Panc1 (cell line): ENCODE measurements at regions not wholly inside any gene's neighbourhood (a gene's known extent, or its start where the extent isn't known, plus 50 kb on each side); places are given as distances from the start of the nearest gene placed in this dataset.

Source experiments
- ATAC-seq: fragments of 200-7000 bp; cut with Tn5 transposase; 2 replicates; pipeline ENCODE4 v1.9.1; 2020; ENCODE audit warnings: mild to moderate bottlenecking, moderate library complexity
- BruUV-seq: library from RNA; stranded (reverse); fragments of 400-500 nt; replicated peaks from 2 replicates; lab custom pipeline; 2021; lab: Mats Ljungman, UMichigan
- CTCF ChIA-PET: fragments of 300-600 bp; sonication (Branson Sonifier 250); formaldehyde crosslinking; loops from one replicate; lab custom pipeline; 2022; ENCODE audit warnings: antibody characterized with exemption; lab: Charles Lee
- POLR2A ChIA-PET: fragments of 300-600 bp; sonication (Branson Sonifier 250); formaldehyde crosslinking; loops from one replicate; lab custom pipeline; 2022; ENCODE audit warnings: antibody characterized with exemption; lab: Charles Lee
- DNase-seq: peaks from one replicate; pipeline ENCODE4 v3.0.0-alpha.2; 2010; ENCODE audit warnings: low read depth, low spot score
- H3K27ac ChIP-seq: 2 replicates; pipeline ENCODE4 v1.5.1; 2011; ENCODE audit warnings: mild to moderate bottlenecking, low read length, inconsistent platforms
- H3K27me3 ChIP-seq: fragments of 200-500 bp; sonication (Bioruptor generic); 2 replicates; pipeline ENCODE4 v1.6.0; 2014; ENCODE audit warnings: low read length, inconsistent platforms; ENCODE audit not compliant: control insufficient read depth, insufficient read depth
- H3K36me3 ChIP-seq: fragments of 200-500 bp; sonication (Bioruptor generic); 2 replicates; pipeline ENCODE4 v1.5.1; 2014; ENCODE audit warnings: inconsistent platforms, mild to moderate bottlenecking, low read length, moderate library complexity; ENCODE audit not compliant: control insufficient read depth, insufficient read depth
- H3K4me1 ChIP-seq: 2 replicates; pipeline ENCODE4 v1.5.1; 2011; ENCODE audit warnings: inconsistent platforms, mild to moderate bottlenecking, low read length, moderate library complexity; ENCODE audit not compliant: control insufficient read depth, insufficient read depth
- H3K4me3 ChIP-seq, 2 experiments: 2 replicates each; pipeline ENCODE4 v1.5.1; 2011 to 2012; ENCODE audit warnings: low read depth in 2 of 2, low read length in 2 of 2, mild to moderate bottlenecking in 2 of 2, inconsistent platforms in 1 of 2, moderate library complexity in 1 of 2
- H3K9me3 ChIP-seq: fragments of 200-500 bp; sonication (Bioruptor generic); 2 replicates; pipeline ENCODE4 v1.5.1; 2014; ENCODE audit warnings: low read depth, mild to moderate bottlenecking, inconsistent platforms, low read length, moderate library complexity; ENCODE audit not compliant: control insufficient read depth, insufficient read depth
- CTCF ChIP-seq: fragments of 450-650 bp; IDR thresholded peaks from 2 replicates; pipeline ENCODE4 v1.5.1; 2017; ENCODE audit warnings: mild to moderate bottlenecking
- POLR2AphosphoS5 ChIP-seq: IDR thresholded peaks from 2 replicates; pipeline ENCODE4 v1.6.1; 2012; ENCODE audit warnings: mild to moderate bottlenecking, low read depth, low read length, moderate library complexity
- REST ChIP-seq, 2 experiments: IDR thresholded peaks; 2 replicates each; pipeline ENCODE4 v1.6.1; 2011 to 2012; ENCODE audit warnings: low read depth in 2 of 2, control low read depth in 1 of 2, low read length in 1 of 2, mild to moderate bottlenecking in 1 of 2, moderate library complexity in 1 of 2; ENCODE audit not compliant: insufficient read depth in 1 of 2
- SIN3A ChIP-seq: IDR thresholded peaks from 2 replicates; pipeline ENCODE4 v1.6.1; 2012; ENCODE audit warnings: low read depth, mild to moderate bottlenecking, low read length, moderate library complexity, borderline replicate concordance; ENCODE audit not compliant: insufficient read depth
- TCF7L2 ChIP-seq: IDR thresholded peaks from 2 replicates; pipeline ENCODE4 v1.6.1; 2011; ENCODE audit warnings: mild to moderate bottlenecking, low read depth, low read length, inconsistent platforms
- in situ Hi-C: cut with HindIII; loops from 2 replicates; pipeline ENCODE4 v1.10.0; 2016; ENCODE audit warnings: low sequenced_read_pairs, low pct_unique_long_range_greater_than_20kb
- intact Hi-C: fragments of 100-400 bp; cut with micrococcal nuclease; formaldehyde crosslinking; loops from one replicate; pipeline ENCODE4 v1.10.0; 2022; ENCODE audit not compliant: unreplicated experiment

DNA sequence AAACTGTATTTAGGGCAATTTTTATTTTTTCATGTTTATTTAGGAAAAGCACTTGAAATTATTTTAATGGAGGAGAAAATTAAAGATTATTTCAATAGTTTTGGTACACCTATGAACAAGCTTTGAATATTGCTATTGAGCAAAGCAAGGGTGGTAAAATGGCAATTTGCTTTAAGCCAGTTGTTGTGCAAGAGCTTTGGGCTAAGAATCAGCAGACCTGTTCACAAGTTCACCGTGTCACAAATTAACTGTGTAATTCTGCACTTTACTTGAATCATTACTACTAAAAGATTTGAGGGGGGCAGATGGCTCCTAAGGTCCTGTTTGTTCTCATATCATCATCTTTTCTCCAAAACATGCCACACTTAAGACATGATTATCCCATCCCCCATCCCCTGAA, 238.9 kb upstream of the GBE1 start:
- no peaks in the 10 kb centered on the region for H3K4me1 ChIP-seq
- no peak for TF ChIP-seq CTCF
- TF ChIP-seq SIN3A: no peak
- TF ChIP-seq TCF7L2: no peak
- TF ChIP-seq REST (IDR thresholded peaks at IDR 0.05; ENCODE audit: insufficient read depth in 1 of 2, low read depth in 2 of 2, low read length in 1 of 2): no peak
- TF ChIP-seq POLR2AphosphoS5: no peak
- ATAC-seq: no peak
- no peaks in the 10 kb centered on the region for H3K36me3 ChIP-seq
- H3K27ac ChIP-seq: no peak overlapping the region
- in situ Hi-C loops: no loop called here
- no peak overlapping the region for H3K4me3 ChIP-seq
- ChIA-PET POLR2A (no interaction called here), CTCF (no interaction called here)
- no TSS peak for BruUV-seq
- no peaks in the 10 kb centered on the region for H3K27me3 ChIP-seq
- DNase-seq: no peak
- intact Hi-C loops: no loop called here
- no peaks in the 10 kb centered on the region for H3K9me3 ChIP-seq

DNA sequence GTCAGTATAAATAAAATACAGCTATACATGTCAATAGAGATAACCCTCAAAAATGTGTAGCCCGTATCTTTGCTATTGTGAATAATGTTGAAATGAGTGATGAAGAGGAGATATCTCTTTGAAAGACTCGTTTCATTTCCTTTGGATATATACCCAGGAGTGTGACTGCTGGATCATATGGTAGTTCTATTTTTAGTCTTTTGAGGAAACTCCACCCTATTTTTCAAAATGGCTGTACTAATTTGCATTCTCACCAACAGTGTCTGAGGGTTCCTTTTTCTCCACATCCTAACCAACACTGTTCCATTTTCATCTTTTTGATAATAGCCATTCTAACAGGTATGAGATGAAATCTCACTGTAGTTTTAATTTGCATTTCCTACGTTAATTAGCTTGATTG, 237.5 kb upstream of the GBE1 start:
- ChIA-PET POLR2A (no interaction called here), CTCF (no interaction called here)
- ATAC-seq (no peak), DNase-seq (no peak)
- BruUV-seq: no TSS peak
- H3K36me3 ChIP-seq: no peaks in the 10 kb centered on the region
- H3K27ac ChIP-seq: no peak overlapping the region
- no peaks in the 10 kb centered on the region for H3K9me3 ChIP-seq
- intact Hi-C loops: no loop called here
- in situ Hi-C loops: no loop called here
- no peaks in the 10 kb centered on the region for H3K4me1 ChIP-seq
- TF ChIP-seq CTCF (no peak), REST (IDR thresholded peaks at IDR 0.05; ENCODE audit: insufficient read depth in 1 of 2, low read depth in 2 of 2, low read length in 1 of 2) (no peak), POLR2AphosphoS5 (no peak), SIN3A (no peak), TCF7L2 (no peak)
- no peak overlapping the region for H3K4me3 ChIP-seq
- no peaks in the 10 kb centered on the region for H3K27me3 ChIP-seq
